CD8-positive, alpha-beta memory T cell (primary cell): ENCODE measurements at regions not wholly inside any gene's neighbourhood (a gene's known extent, or its start where the extent isn't known, plus 50 kb on each side); places are given as distances from the start of the nearest gene placed in this dataset.

Experiments used
- CTCF ChIA-PET: fragments of 350-600 bp; sonication (Branson Sonifier 250); formaldehyde crosslinking; loops from one replicate; lab custom pipeline; 2021; ENCODE audit warnings: antibody characterized with exemption; lab: Charles Lee
- POLR2A ChIA-PET: fragments of 350-600 bp; sonication (Branson Sonifier 250); formaldehyde crosslinking; loops from one replicate; lab custom pipeline; 2021; ENCODE audit warnings: antibody characterized with exemption; lab: Charles Lee
- DNase-seq, 5 donors: peaks; one replicate each; pipeline versions ENCODE4 v3.0.0 to v3.0.0-alpha.2; 2020 to 2022; ENCODE audit warnings: mixed read lengths in 1 of 5
- H3K27ac ChIP-seq: one replicate; pipeline ENCODE4 v1.7.0; 2013; ENCODE audit warnings: low read depth, mild to moderate bottlenecking, low read length, moderate library complexity
- H3K27me3 ChIP-seq: 2 replicates; pipeline ENCODE4 v1.7.0; 2013; ENCODE audit warnings: low read length, mild to moderate bottlenecking; ENCODE audit not compliant: insufficient read depth, poor library complexity, severe bottlenecking
- H3K36me3 ChIP-seq: 2 replicates; pipeline ENCODE4 v1.7.0; 2013; ENCODE audit warnings: mild to moderate bottlenecking, low read length, moderate library complexity; ENCODE audit not compliant: insufficient read depth
- H3K4me1 ChIP-seq: 2 replicates; pipeline ENCODE4 v1.7.0; 2013; ENCODE audit warnings: mild to moderate bottlenecking, low read length, moderate library complexity; ENCODE audit not compliant: insufficient read depth
- H3K4me3 ChIP-seq: 2 replicates; pipeline ENCODE4 v1.7.0; 2013; ENCODE audit warnings: mild to moderate bottlenecking, low read length
- H3K9me3 ChIP-seq: 2 replicates; pipeline ENCODE4 v1.7.0; 2013; ENCODE audit warnings: mild to moderate bottlenecking, low read length
- H3K27ac Mint-ChIP-seq, 8 donors: one replicate each; pipeline ENCODE4 v1.8.0; 2020 to 2021; ENCODE audit warnings: mixed read lengths in 8 of 8, mild to moderate bottlenecking in 6 of 8, inconsistent platforms in 3 of 8, moderate library complexity in 3 of 8
- H3K27me3 Mint-ChIP-seq, 2 donors: one replicate each; pipeline ENCODE4 v1.8.0; 2020 to 2021; ENCODE audit warnings: mixed read lengths in 2 of 2, mild to moderate bottlenecking in 1 of 2, moderate library complexity in 1 of 2
- H3K36me3 Mint-ChIP-seq, 3 donors: one replicate each; pipeline ENCODE4 v1.8.0; 2020 to 2021; ENCODE audit warnings: mixed read lengths in 3 of 3, inconsistent platforms in 1 of 3, mild to moderate bottlenecking in 1 of 3
- H3K4me1 Mint-ChIP-seq, 3 donors: one replicate each; pipeline ENCODE4 v1.8.0; 2020 to 2021; ENCODE audit warnings: mixed read lengths in 3 of 3, inconsistent platforms in 1 of 3, mild to moderate bottlenecking in 1 of 3
- H3K4me3 Mint-ChIP-seq, 7 donors: one replicate each; pipeline ENCODE4 v1.8.0; 2020 to 2021; ENCODE audit warnings: mixed read lengths in 7 of 7, mild to moderate bottlenecking in 6 of 7, moderate library complexity in 4 of 7, inconsistent platforms in 2 of 7
- H3K9me3 Mint-ChIP-seq, 5 donors: one replicate each; pipeline ENCODE4 v1.8.0; 2020 to 2022; ENCODE audit warnings: mixed read lengths in 5 of 5, mild to moderate bottlenecking in 3 of 5, moderate library complexity in 2 of 5, inconsistent platforms in 1 of 5

DNA sequence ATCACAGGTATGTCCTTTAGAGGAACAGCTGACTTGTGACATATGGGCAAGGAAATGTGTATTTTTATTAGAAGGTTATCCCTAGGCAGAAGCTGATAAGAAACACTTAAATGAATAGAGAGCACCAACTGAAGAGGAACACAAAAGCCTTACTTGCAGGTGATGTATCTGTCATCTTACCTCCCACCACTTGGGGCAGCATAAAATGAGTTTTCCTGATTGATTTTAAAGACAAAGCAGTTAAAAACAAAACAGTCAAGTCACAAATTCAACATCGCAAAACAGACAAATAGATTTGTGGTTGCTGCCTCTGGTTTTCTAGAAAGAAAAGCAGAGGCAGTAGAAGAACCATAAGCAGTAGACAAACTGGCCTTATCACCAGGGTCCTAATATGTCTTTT, 302.4 kb upstream of the ZNF462 start:
- no peak overlapping the region for H3K4me3 ChIP-seq
- no peak for DNase-seq
- H3K27ac Mint-ChIP-seq = no peak overlapping the region
- no peaks in the 10 kb centered on the region for H3K27me3 ChIP-seq
- H3K27ac ChIP-seq = no peak overlapping the region
- H3K4me3 Mint-ChIP-seq = no peak overlapping the region
- ChIA-PET POLR2A (no interaction called here), CTCF (no interaction called here)
- H3K4me1 ChIP-seq = no peaks in the 10 kb centered on the region
- no peaks in the 10 kb centered on the region for H3K36me3 ChIP-seq
- H3K9me3 Mint-ChIP-seq = peaks cover 3 to 18% (median 12%) of the 10 kb centered on the region in 5 donors
- H3K27me3 Mint-ChIP-seq = peaks cover 0 to 3% of the 10 kb centered on the region in 2 donors
- H3K9me3 ChIP-seq = no peaks in the 10 kb centered on the region
- H3K4me1 Mint-ChIP-seq = no peaks in the 10 kb centered on the region
- H3K36me3 Mint-ChIP-seq = no peaks in the 10 kb centered on the region

DNA sequence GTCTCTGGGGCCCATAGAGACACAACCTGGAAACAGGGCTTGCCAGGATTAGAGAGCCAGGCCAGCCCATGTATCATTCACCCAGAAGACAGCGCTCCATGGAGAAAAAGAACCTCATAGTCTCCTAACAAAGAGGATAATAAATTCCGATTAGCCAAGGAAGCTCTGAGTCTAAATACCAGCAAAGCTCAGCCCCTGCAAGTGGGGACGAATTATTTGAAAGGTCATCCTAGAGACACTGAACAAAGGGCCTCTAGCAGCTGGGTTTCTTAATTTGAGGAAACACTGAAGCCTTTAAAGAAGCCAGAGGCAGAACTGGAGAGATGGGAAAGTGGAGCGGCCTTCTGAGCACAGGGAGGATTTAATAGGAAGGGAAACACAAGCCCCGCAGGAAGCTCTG, 287.1 kb upstream of the ZNF462 start:
- no peaks in the 10 kb centered on the region for H3K27me3 Mint-ChIP-seq
- Histone ChIP-seq H3K9me3 (no peaks in the 10 kb centered on the region), H3K36me3 (no peaks in the 10 kb centered on the region), H3K4me3 (no peak overlapping the region), H3K27ac (no peak overlapping the region), H3K27me3 (no peaks in the 10 kb centered on the region), H3K4me1 (no peaks in the 10 kb centered on the region)
- DNase-seq = no peak
- ChIA-PET POLR2A (no interaction called here), CTCF (no interaction called here)
- no peaks in the 10 kb centered on the region for H3K36me3 Mint-ChIP-seq
- H3K4me3 Mint-ChIP-seq = no peak overlapping the region
- H3K9me3 Mint-ChIP-seq = peaks cover 6 to 40% (median 9%) of the 10 kb centered on the region in 5 donors
- H3K27ac Mint-ChIP-seq = no peak overlapping the region
- H3K4me1 Mint-ChIP-seq = no peaks in the 10 kb centered on the region

DNA sequence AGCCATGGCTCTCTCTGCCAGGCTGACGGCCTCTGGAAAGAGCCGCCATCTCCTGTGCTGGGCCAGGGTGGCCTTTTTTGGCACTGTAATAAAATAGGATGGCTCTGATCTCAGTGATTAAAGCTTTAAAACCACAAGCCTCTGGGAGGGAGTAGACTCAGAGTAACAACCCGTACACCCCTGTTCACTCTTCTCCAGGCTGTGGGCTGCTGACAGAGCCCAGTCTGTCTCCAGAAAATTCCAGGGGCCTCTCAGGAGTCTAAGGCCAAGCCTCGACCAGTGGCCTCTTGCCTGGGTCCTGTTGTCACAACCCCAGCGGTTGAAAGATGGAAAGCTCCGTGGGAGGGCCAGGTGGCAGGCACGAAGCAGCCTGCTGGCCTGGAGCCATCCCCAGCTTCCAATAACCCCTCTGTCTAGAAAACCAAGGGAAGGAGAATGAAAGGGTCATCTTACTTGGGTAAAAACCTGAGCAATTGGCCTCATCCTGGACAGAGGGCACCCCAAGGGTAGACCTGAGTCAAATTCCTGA, 286.7 kb upstream of the ZNF462 start:
- no peaks in the 10 kb centered on the region for H3K27me3 Mint-ChIP-seq
- no peaks in the 10 kb centered on the region for H3K36me3 Mint-ChIP-seq
- Histone ChIP-seq H3K36me3 (no peaks in the 10 kb centered on the region), H3K4me1 (no peaks in the 10 kb centered on the region), H3K9me3 (no peaks in the 10 kb centered on the region), H3K27ac (no peak overlapping the region), H3K4me3 (no peak overlapping the region), H3K27me3 (no peaks in the 10 kb centered on the region)
- ChIA-PET CTCF (no interaction called here), POLR2A (no interaction called here)
- H3K4me1 Mint-ChIP-seq = no peaks in the 10 kb centered on the region
- no peak overlapping the region for H3K27ac Mint-ChIP-seq
- no peak overlapping the region for H3K4me3 Mint-ChIP-seq
- H3K9me3 Mint-ChIP-seq = peaks cover 6 to 40% (median 9%) of the 10 kb centered on the region in 5 donors
- no peak for DNase-seq

DNA sequence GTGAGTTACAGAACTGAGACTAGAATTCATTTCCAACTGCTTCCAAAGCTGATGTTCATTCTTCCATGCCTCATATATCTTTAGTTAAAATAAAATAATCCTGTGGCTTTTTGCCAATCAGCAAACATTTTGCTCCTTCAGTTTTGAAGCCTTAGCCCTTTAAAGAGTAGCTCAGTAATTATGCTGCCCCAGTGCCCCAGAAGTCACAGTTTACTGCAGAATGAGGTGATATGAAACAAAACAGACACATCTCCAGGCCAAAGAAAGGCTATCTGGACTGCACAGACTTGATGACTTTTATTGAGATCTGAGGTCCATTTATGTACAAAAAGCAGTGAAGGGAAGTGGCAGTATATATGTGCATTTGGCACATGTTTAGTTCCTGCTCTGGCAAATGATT, 285.8 kb upstream of the ZNF462 start:
- no peaks in the 10 kb centered on the region for H3K27me3 Mint-ChIP-seq
- POLR2A ChIA-PET = no interaction called here
- DNase-seq = no peak
- no peak overlapping the region for H3K4me3 Mint-ChIP-seq
- Histone ChIP-seq H3K27ac (no peak overlapping the region), H3K4me3 (no peak overlapping the region), H3K27me3 (no peaks in the 10 kb centered on the region), H3K9me3 (no peaks in the 10 kb centered on the region), H3K36me3 (no peaks in the 10 kb centered on the region), H3K4me1 (no peaks in the 10 kb centered on the region)
- H3K36me3 Mint-ChIP-seq = no peaks in the 10 kb centered on the region
- CTCF ChIA-PET = no interaction called here
- no peak overlapping the region for H3K27ac Mint-ChIP-seq
- no peaks in the 10 kb centered on the region for H3K4me1 Mint-ChIP-seq
- peaks cover 2 to 32% (median 11%) of the 10 kb centered on the region in 5 donors for H3K9me3 Mint-ChIP-seq

DNA sequence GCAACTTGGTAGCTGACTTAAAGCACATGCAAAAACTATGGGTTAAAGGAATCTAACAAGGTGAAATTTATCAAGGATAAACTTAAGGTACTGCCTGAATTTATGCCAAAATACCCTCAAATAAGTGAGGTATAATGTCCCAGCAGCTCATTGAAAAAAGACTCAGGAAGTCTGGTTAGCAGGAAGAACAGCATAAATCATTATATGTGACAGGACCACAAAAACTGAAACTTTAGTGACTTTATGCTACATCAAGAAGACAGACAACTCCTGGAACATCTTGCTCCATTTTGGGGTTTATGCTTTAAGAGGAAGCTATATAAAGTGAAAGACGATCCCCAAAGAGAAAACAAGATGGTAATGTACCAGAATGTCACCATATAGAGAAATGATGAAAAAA, 282.4 kb upstream of the ZNF462 start:
- H3K4me1 Mint-ChIP-seq = no peaks in the 10 kb centered on the region
- no peak overlapping the region for H3K27ac Mint-ChIP-seq
- no peak for DNase-seq
- H3K4me1 ChIP-seq = no peaks in the 10 kb centered on the region
- ChIA-PET POLR2A (no interaction called here), CTCF (no interaction called here)
- peaks cover 5 to 26% (median 11%) of the 10 kb centered on the region in 5 donors for H3K9me3 Mint-ChIP-seq
- H3K27me3 ChIP-seq = no peaks in the 10 kb centered on the region
- H3K36me3 ChIP-seq = no peaks in the 10 kb centered on the region
- H3K4me3 Mint-ChIP-seq = no peak overlapping the region
- no peaks in the 10 kb centered on the region for H3K9me3 ChIP-seq
- no peak overlapping the region for H3K27ac ChIP-seq
- H3K4me3 ChIP-seq = no peak overlapping the region
- H3K36me3 Mint-ChIP-seq = no peaks in the 10 kb centered on the region
- H3K27me3 Mint-ChIP-seq = no peaks in the 10 kb centered on the region

- Mint-ChIP-seq H3K4me1 (no peaks in the 10 kb centered on the region), H3K4me3 (no peak overlapping the region), H3K27ac (no peak overlapping the region), H3K9me3 (peaks cover 5 to 31% (median 11%) of the 10 kb centered on the region in 5 donors), H3K36me3 (no peaks in the 10 kb centered on the region), H3K27me3 (no peaks in the 10 kb centered on the region)
- ChIA-PET CTCF (no interaction called here), POLR2A (no interaction called here)
- DNase-seq = no peak
- Histone ChIP-seq H3K4me1 (no peaks in the 10 kb centered on the region), H3K27ac (no peak overlapping the region), H3K36me3 (no peaks in the 10 kb centered on the region), H3K27me3 (no peaks in the 10 kb centered on the region), H3K9me3 (no peaks in the 10 kb centered on the region), H3K4me3 (no peak overlapping the region)
Observed at GRCh38 chr9:106581973-106582372, 281.0 kb upstream of the ZNF462 start.

- CTCF ChIA-PET = no interaction called here
- Mint-ChIP-seq H3K27ac (no peak overlapping the region), H3K36me3 (no peaks in the 10 kb centered on the region), H3K9me3 (peaks cover 1 to 23% (median 13%) of the 10 kb centered on the region in 5 donors), H3K4me1 (no peaks in the 10 kb centered on the region), H3K4me3 (no peak overlapping the region), H3K27me3 (no peaks in the 10 kb centered on the region)
- Histone ChIP-seq H3K27ac (no peak overlapping the region), H3K36me3 (no peaks in the 10 kb centered on the region), H3K9me3 (no peaks in the 10 kb centered on the region), H3K4me3 (no peak overlapping the region), H3K4me1 (no peaks in the 10 kb centered on the region), H3K27me3 (no peaks in the 10 kb centered on the region)
- no peak for DNase-seq
- POLR2A ChIA-PET = no interaction called here
Observed at GRCh38 chr9:106583751-106584150, 279.2 kb upstream of the ZNF462 start.

DNA sequence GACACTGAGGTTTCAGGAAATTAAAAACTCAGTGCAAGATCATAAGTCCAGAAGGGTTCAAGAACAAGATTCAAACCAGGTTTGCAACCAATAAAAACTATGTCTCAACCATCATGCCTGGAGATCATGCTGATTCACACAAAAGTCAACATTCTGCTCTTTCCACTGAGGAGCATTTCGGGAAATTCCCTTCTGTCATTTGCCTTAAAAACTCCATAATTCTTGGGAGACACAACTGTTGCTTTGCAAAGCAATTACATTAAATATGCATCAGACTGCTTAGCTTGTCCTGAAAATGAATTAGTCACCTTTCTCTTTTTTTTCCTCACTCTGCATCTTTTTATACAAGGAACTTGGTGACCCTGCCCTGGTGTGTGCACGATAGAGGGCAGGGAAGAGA, 275.9 kb upstream of the ZNF462 start:
- POLR2A ChIA-PET = no interaction called here
- Histone ChIP-seq H3K9me3 (no peaks in the 10 kb centered on the region), H3K4me1 (no peaks in the 10 kb centered on the region), H3K36me3 (no peaks in the 10 kb centered on the region), H3K4me3 (no peak overlapping the region), H3K27ac (no peak overlapping the region), H3K27me3 (no peaks in the 10 kb centered on the region)
- DNase-seq = no peak
- CTCF ChIA-PET = no interaction called here
- H3K9me3 Mint-ChIP-seq = peaks cover 4 to 10% (median 10%) of the 10 kb centered on the region in 5 donors
- no peak overlapping the region for H3K4me3 Mint-ChIP-seq
- H3K4me1 Mint-ChIP-seq = no peaks in the 10 kb centered on the region
- no peaks in the 10 kb centered on the region for H3K27me3 Mint-ChIP-seq
- H3K36me3 Mint-ChIP-seq = no peaks in the 10 kb centered on the region
- no peak overlapping the region for H3K27ac Mint-ChIP-seq

GRCh38 chr9:106588626-106589025, 274.3 kb upstream of the ZNF462 start:
- no peaks in the 10 kb centered on the region for H3K4me1 Mint-ChIP-seq
- Histone ChIP-seq H3K4me1 (no peaks in the 10 kb centered on the region), H3K27me3 (no peaks in the 10 kb centered on the region), H3K4me3 (no peak overlapping the region), H3K27ac (no peak overlapping the region), H3K9me3 (no peaks in the 10 kb centered on the region), H3K36me3 (no peaks in the 10 kb centered on the region)
- H3K27me3 Mint-ChIP-seq = no peaks in the 10 kb centered on the region
- H3K4me3 Mint-ChIP-seq = no peak overlapping the region
- CTCF ChIA-PET = no interaction called here
- H3K36me3 Mint-ChIP-seq = no peaks in the 10 kb centered on the region
- H3K27ac Mint-ChIP-seq = no peak overlapping the region
- POLR2A ChIA-PET = no interaction called here
- DNase-seq = no peak
- peaks cover 3 to 12% (median 10%) of the 10 kb centered on the region in 5 donors for H3K9me3 Mint-ChIP-seq
